IMR-90 (cell line): ENCODE measurements at regions not wholly inside any gene's neighbourhood (a gene's known extent, or its start where the extent isn't known, plus 50 kb on each side); places are given as distances from the start of the nearest gene placed in this dataset.

Experiments
- CEBPB ChIP-seq: IDR thresholded peaks from 2 replicates; pipeline ENCODE4 v1.6.1; 2012; ENCODE audit warnings: low read depth, low read length, improper control_type of control experiment
- CHD1 ChIP-seq: IDR thresholded peaks from 2 replicates; pipeline ENCODE4 v1.6.1; 2012; ENCODE audit warnings: low read depth, low read length, improper control_type of control experiment
- FOS ChIP-seq: fragments of 150-350 bp; IDR thresholded peaks from 2 replicates; pipeline ENCODE4 v1.6.1; 2016; ENCODE audit warnings: low read depth, low read length
- MAFK ChIP-seq: IDR thresholded peaks from 2 replicates; pipeline ENCODE4 v1.6.1; 2012; ENCODE audit warnings: low read depth, low read length, improper control_type of control experiment
- MXI1 ChIP-seq: IDR thresholded peaks from 2 replicates; pipeline ENCODE4 v1.6.1; 2012; ENCODE audit warnings: low read depth, mild to moderate bottlenecking, low read length, moderate library complexity, borderline replicate concordance
- NFE2L2 ChIP-seq: fragments of 150-350 bp; IDR thresholded peaks from 2 replicates; pipeline ENCODE4 v1.6.1; 2016; ENCODE audit warnings: low read depth, mild to moderate bottlenecking, low read length
- POLR2A ChIP-seq: IDR thresholded peaks from 2 replicates; pipeline ENCODE4 v1.6.1; 2012; ENCODE audit warnings: mild to moderate bottlenecking, low read depth, low read length
- RAD21 ChIP-seq: IDR thresholded peaks from 2 replicates; pipeline ENCODE4 v1.6.1; 2012; ENCODE audit warnings: low read length, improper control_type of control experiment
- RCOR1 ChIP-seq: IDR thresholded peaks from 2 replicates; pipeline ENCODE4 v1.6.1; 2012; ENCODE audit warnings: mild to moderate bottlenecking, low read length, improper control_type of control experiment; ENCODE audit not compliant: insufficient replicate concordance
- SMC3 ChIP-seq: fragments of 150-350 bp; IDR thresholded peaks from 2 replicates; pipeline ENCODE4 v1.6.1; 2016; ENCODE audit warnings: low read depth, mild to moderate bottlenecking, antibody characterized with exemption, low read length, moderate library complexity
- TF ChIP-seq, protein P1 (sequence below): conservative IDR thresholded peaks from 2 replicates; pipeline ENCODE4 v1.5.1; 2012; ENCODE audit warnings: mild to moderate bottlenecking, low read depth, low read length, improper control_type of control experiment
- TF ChIP-seq, protein P2 (sequence below): fragments of 150-350 bp; IDR thresholded peaks from 2 replicates; pipeline ENCODE4 v1.6.1; 2017; ENCODE audit warnings: mild to moderate bottlenecking, antibody characterized with exemption, low read length, low read depth
- TF ChIP-seq, protein P3 (sequence below): fragments of 150-350 bp; IDR thresholded peaks from 2 replicates; pipeline ENCODE4 v1.6.1; 2016; ENCODE audit warnings: low read depth, mild to moderate bottlenecking, low read length, moderate library complexity, borderline replicate concordance

DNA sequence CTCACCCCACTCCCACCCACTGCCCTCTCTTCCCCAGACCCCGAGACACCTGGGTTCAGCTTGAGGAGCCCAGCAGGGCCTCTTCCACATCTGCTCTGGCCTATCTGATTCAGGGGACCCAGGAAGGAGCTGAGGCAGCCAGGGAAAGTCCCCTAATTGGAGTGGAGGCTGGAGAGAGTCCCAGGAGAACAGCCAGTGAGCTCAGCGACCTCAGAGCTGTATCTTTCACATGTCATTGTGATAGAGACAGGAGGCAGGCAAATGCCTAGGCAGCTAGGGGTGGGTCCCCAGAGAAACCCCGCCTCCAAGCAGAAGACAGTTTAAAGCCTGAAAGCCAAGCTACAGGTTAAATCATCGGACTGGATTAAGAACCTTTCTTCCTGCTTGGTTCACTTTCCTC is 122.7 kb downstream of the MATN1 start:
- TF ChIP-seq POLR2A (no peak), RAD21 (no peak), SMC3 (no peak), CEBPB (no peak), MAFK (no peak), NFE2L2 (no peak), MXI1 (no peak), FOS (no peak), RCOR1 (no peak), CHD1 (no peak)
- TF ChIP-seq, protein P1, sequence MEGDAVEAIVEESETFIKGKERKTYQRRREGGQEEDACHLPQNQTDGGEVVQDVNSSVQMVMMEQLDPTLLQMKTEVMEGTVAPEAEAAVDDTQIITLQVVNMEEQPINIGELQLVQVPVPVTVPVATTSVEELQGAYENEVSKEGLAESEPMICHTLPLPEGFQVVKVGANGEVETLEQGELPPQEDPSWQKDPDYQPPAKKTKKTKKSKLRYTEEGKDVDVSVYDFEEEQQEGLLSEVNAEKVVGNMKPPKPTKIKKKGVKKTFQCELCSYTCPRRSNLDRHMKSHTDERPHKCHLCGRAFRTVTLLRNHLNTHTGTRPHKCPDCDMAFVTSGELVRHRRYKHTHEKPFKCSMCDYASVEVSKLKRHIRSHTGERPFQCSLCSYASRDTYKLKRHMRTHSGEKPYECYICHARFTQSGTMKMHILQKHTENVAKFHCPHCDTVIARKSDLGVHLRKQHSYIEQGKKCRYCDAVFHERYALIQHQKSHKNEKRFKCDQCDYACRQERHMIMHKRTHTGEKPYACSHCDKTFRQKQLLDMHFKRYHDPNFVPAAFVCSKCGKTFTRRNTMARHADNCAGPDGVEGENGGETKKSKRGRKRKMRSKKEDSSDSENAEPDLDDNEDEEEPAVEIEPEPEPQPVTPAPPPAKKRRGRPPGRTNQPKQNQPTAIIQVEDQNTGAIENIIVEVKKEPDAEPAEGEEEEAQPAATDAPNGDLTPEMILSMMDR = no peak
- TF ChIP-seq, protein P2, sequence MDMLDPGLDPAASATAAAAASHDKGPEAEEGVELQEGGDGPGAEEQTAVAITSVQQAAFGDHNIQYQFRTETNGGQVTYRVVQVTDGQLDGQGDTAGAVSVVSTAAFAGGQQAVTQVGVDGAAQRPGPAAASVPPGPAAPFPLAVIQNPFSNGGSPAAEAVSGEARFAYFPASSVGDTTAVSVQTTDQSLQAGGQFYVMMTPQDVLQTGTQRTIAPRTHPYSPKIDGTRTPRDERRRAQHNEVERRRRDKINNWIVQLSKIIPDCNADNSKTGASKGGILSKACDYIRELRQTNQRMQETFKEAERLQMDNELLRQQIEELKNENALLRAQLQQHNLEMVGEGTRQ = no peak
- TF ChIP-seq, protein P3, sequence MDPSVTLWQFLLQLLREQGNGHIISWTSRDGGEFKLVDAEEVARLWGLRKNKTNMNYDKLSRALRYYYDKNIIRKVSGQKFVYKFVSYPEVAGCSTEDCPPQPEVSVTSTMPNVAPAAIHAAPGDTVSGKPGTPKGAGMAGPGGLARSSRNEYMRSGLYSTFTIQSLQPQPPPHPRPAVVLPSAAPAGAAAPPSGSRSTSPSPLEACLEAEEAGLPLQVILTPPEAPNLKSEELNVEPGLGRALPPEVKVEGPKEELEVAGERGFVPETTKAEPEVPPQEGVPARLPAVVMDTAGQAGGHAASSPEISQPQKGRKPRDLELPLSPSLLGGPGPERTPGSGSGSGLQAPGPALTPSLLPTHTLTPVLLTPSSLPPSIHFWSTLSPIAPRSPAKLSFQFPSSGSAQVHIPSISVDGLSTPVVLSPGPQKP = no peak
